H1 (cell line): ENCODE measurements at regions not wholly inside any gene's neighbourhood (a gene's known extent, or its start where the extent isn't known, plus 50 kb on each side); places are given as distances from the start of the nearest gene placed in this dataset.

Experiments
- ATF3 ChIP-seq: IDR thresholded peaks from 2 replicates; pipeline ENCODE4 v1.6.1; 2011; ENCODE audit warnings: low read depth, mild to moderate bottlenecking, low read length; ENCODE audit not compliant: insufficient read depth
- BACH1 ChIP-seq: IDR thresholded peaks from 2 replicates; pipeline ENCODE4 v1.6.1; 2012; ENCODE audit warnings: low read length, improper control_type of control experiment
- CHD7 ChIP-seq: fragments of 300-600 bp; sonication (generic); IDR thresholded peaks from 2 replicates; pipeline ENCODE4 v1.7.1; 2012; ENCODE audit warnings: low read length, moderate library complexity, mild to moderate bottlenecking, inconsistent platforms; ENCODE audit not compliant: insufficient replicate concordance
- NANOG ChIP-seq: IDR thresholded peaks from 2 replicates; pipeline ENCODE4 v1.6.1; 2011; ENCODE audit warnings: low read length, low read depth, mild to moderate bottlenecking, inconsistent platforms; ENCODE audit not compliant: insufficient read depth, poor library complexity, severe bottlenecking
- NRF1 ChIP-seq: IDR thresholded peaks from 2 replicates; pipeline ENCODE4 v1.6.1; 2011; ENCODE audit warnings: mild to moderate bottlenecking, low read depth, low read length, improper control_type of control experiment
- RFX5 ChIP-seq: IDR thresholded peaks from 2 replicates; pipeline ENCODE4 v1.6.1; 2011; ENCODE audit warnings: low read depth, low read length, improper control_type of control experiment, borderline replicate concordance
- RXRA ChIP-seq: IDR thresholded peaks from 2 replicates; pipeline ENCODE4 v1.6.1; 2011; ENCODE audit warnings: low read depth, mild to moderate bottlenecking, low read length, moderate library complexity; ENCODE audit not compliant: insufficient read depth
- SRF ChIP-seq: IDR thresholded peaks from 2 replicates; pipeline ENCODE4 v1.6.1; 2011; ENCODE audit warnings: mild to moderate bottlenecking, low read depth, low read length, moderate library complexity
- TEAD4 ChIP-seq: IDR thresholded peaks from 2 replicates; pipeline ENCODE4 v1.6.1; 2012; ENCODE audit warnings: low read depth, low read length, inconsistent platforms, mixed read lengths
- YY1 ChIP-seq: IDR thresholded peaks from 2 replicates; pipeline ENCODE4 v1.6.1; 2011; ENCODE audit warnings: low read depth, mild to moderate bottlenecking, low read length

GRCh38 chr22:44592126-44592823 lies 94.2 kb upstream of the RTL6 start (continued):
- TF ChIP-seq CHD7 (no peak), ATF3 (no peak), NANOG (no peak), TEAD4 (no peak), YY1 (no peak), RXRA (no peak), NRF1 (no peak), RFX5 (no peak), SRF (no peak), BACH1 (no peak)
